ENCODE measurements at regions not wholly inside any gene's neighbourhood (a gene's known extent, or its start where the extent isn't known, plus 50 kb on each side); places are given as distances from the start of the nearest gene placed in this dataset.
A peak's percentile ranks its signal among the peaks of the same experiment; 100 is the strongest.

DNA sequence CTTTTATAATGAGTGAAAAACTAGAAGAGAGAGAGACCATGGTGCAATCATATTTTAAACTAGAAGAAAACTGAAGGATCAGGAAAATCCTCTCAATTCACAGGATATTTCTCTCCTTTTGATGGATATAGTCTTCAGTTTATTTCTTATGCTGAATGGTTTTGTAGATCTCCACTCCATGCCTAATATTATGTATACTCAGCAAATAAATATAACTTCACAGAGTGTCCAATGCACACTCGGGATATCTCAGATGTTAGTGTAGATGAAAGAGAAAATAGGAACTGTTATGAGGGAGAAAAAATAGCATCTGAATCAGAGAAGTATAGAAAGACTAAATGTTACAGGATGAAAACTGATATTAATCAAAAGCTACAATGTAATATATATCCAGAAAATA lies 1324.5 kb upstream of the PIK3C3 start:
- no peak for DNase-seq (ENCODE audit: extremely low read depth in 1 of 11, low read depth in 9 of 11, low spot score in 4 of 11)

DNA sequence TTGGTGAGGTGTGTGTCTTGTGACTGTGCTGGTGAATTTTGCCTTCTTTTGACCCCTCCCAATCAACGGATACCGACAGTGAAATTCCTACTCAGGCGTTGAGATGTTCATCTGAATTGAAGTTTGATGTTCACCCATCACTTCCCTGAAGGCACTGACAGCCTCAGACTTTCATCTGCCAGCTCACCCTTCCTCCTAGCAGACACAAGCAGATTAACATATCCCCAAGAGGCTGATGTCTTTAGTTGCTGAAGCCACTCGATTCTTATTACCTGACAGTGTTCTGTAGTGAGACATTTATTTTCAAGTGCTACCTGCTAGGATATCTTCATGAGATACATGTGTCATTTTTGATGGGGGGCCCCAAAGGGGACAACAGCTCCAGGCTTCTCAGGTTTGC lies 1330.1 kb upstream of the PIK3C3 start:
- no peak for DNase-seq (ENCODE audit: extremely low read depth in 1 of 11, low read depth in 9 of 11, low spot score in 4 of 11)

DNA sequence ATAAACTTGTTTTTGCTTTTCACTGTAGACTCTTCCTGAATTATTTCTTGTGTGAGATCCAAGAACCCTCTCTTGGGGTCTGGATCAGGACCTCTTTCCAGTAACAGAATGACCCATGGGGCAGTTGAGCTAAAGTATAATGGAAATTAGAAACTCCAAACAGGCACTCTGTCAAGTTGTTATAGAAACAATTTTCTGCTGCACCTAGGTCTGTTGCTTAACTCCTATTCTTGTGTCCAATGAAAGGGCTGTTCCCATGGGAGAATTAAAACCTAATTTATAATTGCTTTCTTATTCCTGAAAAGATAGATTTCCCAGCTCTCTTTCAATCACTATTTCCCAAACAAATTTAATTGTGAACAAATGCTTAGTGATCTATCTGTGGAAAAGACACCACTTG lies 1341.3 kb upstream of the PIK3C3 start:
- no peak for DNase-seq (ENCODE audit: extremely low read depth in 1 of 11, low read depth in 9 of 11, low spot score in 4 of 11)

DNA sequence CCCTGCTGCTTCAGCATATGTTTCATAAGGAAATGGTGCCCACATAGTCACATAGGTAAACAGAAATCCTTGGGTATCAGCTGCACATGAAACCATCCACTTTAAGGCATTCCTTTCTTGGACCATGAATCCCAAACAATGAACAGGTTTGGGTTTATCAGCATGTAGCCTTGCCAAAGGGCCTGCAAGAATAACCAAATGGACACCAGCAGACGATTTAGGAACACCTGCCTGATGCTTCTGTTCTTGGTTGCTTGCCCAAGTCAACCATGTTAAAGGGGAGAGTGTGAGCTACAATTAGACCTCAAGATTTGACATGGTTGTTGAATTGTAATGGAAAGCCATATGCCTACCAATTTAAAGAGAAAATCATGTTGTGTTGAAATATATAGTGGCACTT lies 1342.7 kb upstream of the PIK3C3 start:
- no peak for DNase-seq (ENCODE audit: extremely low read depth in 1 of 11, low read depth in 9 of 11, low spot score in 4 of 11)

DNA sequence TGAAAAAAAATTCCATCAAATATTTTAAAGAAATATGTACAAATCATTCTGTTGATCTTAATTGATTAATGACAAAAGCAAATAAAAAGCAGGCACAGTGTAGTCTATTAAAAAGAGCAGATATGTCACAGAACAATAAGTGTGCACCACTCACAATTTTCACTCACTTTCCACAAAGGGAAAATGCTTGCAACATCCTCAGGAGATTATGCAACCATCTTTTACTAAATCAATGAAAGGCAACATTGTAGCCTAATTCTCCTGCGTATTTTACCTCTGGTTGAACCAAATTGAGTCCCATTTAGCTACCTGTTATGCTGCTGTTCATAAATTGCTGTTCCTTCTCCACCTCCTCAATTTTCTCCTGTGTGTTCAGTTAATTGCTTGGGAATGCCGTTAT lies 1346.8 kb upstream of the PIK3C3 start:
- no peak for DNase-seq (ENCODE audit: extremely low read depth in 1 of 11, low read depth in 9 of 11, low spot score in 4 of 11)

DNA sequence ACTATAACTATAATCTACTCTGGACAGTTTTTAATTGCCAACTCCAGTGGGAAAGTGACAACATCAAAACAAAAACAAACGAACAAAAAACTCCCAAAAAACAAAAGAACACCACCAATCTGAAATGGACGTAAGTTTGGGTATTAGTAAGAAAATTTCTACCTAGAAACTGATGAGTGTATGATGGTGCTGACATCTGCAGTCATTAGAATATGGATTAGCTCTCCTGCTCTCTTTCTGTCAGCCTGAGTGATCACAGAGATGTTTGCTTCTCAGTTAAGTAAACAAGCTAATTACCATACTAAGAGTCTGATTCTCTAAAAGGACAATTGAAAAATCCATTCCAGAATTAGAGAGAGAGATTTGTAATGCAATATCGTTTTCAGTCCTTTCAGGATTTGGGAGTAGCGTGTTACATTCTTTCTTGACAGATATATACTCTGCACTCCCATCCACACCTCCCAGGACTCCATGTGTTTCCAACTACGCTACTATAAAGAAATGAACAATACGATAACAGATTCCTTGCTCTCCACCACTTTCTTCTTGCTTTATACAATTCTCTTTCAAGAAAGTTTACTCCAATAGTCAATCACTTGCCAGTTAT lies 1347.4 kb upstream of the PIK3C3 start:
- DNase-seq (ENCODE audit: extremely low read depth in 1 of 11, low read depth in 9 of 11, low spot score in 4 of 11): peak in 2 of 11 donors; percentile 4 to 5

DNA sequence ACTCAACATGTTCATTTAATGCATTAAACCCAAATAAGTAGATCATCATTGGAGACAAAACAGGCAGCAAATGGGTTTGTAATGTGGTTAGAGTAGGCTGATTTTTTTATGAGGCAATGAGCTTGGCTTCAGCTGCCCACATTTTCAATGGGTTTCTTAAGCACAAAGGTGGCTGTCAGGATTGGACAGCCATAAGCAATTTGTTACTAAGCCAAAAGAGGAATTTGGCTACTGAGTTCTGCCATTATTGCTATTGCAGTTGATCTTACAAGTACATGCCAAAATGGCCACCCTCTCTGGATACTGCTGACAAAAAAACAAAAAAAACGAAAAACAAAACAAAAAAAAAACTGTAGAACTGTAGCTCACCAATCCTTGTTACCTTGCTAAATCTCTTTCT lies 1348.0 kb upstream of the PIK3C3 start:
- no peak for DNase-seq (ENCODE audit: extremely low read depth in 1 of 11, low read depth in 9 of 11, low spot score in 4 of 11)

DNA sequence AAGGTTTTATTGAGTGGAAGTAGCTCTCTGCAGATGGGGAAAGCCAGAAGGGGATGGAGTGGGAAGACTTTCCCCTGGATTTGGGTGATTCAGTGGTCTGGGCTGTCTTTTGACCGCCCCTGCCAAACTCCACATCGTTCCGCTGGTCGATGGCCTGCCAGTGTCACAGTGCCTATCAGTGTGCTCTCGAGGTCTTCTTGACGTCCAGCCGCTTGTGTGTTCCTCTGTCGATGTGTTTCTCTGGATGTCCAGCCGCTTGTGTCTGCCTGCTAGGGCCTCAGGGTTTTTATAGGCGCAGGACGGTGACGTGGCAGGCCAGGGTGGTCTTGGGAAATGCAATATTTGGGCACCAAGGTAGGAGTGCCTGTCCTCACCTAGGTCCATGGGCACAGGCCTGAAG lies 1371.4 kb upstream of the PIK3C3 start:
- no peak for DNase-seq (ENCODE audit: extremely low read depth in 1 of 11, low read depth in 9 of 11, low spot score in 4 of 11)

DNA sequence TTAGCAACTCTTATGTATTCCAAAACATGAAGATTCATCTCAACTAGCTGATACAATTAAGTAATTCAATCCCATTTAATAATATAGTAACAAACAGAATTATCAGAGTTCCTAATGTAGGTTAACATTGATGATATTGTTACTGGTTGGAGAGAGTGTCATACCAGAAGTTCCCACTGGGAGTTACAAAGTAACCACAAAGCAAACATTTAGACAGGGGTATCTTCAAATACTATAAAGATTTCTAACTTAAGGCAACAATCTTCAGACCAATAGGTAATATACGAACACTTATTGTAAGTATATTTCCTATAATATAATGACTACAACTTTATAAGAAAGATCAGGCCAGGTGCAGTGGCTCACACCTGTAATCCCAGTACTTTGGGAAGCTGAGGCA lies 1372.9 kb upstream of the PIK3C3 start:
- no peak for DNase-seq (ENCODE audit: extremely low read depth in 1 of 11, low read depth in 9 of 11, low spot score in 4 of 11)

DNA sequence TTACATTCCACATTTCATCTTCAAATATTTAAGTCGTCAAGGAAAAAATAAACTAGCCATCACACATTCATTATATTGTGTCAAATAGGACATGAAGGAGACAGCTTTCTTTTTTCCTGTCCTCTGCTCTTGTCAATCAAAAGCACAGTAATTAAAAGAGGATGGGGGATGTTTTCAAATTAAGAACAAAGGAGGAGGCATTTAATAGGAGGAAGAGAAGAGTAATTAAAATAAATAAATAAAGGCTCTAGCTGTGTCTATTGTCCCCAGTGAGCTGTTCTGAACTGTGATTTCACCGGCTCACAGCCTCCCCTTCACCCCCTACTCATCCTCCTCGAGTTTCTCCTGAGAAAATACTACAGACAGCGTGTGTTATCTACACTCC lies 1377.1 kb upstream of the PIK3C3 start:
- no peak for DNase-seq (ENCODE audit: extremely low read depth in 1 of 11, low read depth in 9 of 11, low spot score in 4 of 11)

DNA sequence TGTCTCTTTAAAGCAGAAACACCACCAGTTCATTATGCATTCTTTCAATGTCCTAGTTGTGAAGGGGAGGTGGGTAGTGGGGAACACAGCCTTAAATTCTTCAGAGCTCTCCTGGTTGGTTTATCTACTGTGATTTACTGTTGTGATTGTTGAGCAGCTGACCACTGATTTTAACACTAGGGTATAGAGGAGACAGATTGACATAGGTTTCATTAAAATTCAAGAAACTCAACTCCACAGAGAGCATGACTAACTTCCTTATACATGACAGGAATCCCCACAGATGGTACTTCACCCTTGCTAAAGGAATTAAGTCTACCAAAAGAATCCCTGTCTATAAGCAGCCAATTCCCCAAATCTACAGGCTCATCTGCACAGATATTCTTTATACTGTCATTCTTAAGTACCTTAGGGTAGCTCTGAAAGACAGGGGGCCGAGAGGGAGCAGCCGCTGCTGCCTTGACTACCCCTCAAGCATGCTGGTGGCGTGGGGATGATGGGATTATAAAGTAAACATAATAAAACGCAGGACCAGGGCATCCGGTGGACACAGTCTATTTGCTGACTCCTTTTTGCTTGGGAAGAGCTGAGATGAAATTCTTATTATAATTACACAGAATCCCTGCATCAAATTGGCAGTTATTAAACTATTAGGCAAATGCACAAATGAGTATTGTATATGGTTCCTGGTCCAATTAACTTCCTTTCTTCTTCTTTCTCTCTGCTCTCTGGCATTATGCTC lies 1377.6 kb upstream of the PIK3C3 start:
- DNase-seq (ENCODE audit: extremely low read depth in 1 of 11, low read depth in 9 of 11, low spot score in 4 of 11): peak in 1 of 11 donors; percentile 4

DNA sequence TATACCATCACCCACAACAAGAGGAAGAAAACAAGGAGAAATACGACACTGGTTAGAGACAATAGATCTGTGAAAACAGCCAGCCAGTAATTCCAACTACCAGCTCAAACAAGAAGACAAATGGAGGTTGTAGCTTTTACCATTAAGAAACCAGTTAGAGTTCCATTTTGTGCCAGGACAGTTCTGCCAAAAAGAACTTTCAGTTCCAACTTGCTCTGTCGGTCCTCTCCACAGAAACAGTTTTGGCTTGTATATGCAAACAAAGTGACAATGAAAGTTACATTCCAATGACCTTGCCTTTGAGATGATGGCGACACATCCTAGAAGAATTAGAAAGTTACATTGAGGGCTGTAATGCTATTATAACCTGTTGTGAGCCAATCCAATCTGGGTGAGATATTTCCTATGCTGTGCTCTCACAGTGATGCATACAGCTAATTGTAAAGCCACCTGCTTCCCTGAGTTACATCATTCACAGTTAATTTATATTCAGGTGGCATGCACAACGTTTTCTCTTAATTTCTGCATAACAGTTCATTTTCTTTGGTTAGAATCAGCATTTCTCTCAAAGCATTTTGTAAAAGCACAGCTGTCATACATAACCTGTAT lies 1378.4 kb upstream of the PIK3C3 start:
- no peak for DNase-seq (ENCODE audit: extremely low read depth in 1 of 11, low read depth in 9 of 11, low spot score in 4 of 11)

DNA sequence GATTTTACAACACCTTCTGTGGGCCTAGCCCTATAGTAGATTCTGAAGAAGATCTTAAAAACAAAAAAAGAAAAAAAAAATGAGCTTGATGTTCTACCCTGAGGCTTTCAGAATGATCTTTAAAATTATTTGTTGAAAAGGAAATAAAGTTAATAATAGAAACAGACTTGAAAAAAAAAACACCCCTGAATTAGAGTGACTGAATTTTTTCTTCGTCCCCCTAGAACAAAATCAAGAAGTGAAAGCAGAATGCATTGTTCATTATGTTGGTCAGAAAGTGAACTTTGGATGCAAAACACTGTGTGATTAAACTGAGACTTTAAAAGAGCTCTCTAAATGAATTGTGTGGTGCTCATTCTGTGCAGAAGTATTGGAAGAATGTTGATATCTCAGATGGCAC lies 1384.4 kb upstream of the PIK3C3 start:
- no peak for DNase-seq (ENCODE audit: extremely low read depth in 1 of 11, low read depth in 9 of 11, low spot score in 4 of 11)

DNA sequence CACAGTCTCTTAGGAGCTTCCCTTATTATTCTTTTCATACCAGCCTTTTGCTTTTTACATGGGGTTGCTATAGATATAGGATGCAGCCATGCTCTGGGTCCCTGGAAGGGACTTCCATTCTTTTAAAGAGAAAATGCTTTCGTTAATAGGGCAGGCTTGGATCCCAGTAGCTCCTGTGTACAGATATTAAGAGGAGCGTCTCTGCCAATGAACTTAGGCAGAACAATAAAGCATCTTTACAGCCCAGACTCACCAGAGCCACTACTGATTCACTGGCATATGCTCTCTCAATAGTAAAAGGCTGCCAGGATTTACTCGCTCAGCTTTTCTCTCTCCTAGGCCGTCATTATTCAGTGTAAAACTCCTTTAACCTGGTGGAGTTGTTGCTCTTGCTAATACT lies 1385.4 kb upstream of the PIK3C3 start:
- DNase-seq (ENCODE audit: extremely low read depth in 1 of 11, low read depth in 9 of 11, low spot score in 4 of 11): no peak

DNA sequence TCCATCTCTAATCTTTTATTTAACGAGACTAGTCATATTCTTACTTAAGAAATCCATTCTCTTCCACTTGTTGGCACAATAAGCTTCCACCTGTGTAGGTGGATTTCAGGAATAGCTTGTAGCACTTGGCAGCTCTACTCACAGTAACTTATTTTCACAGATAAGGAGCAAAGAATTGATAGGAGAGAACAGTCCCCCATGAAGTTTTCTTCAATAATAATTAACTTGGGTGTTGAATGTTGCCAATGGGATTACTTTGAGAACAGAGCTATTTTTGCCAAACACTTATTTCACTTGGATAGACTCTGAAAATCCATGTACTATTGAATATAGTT lies 1388.6 kb upstream of the PIK3C3 start:
- no peak for DNase-seq (ENCODE audit: extremely low read depth in 1 of 11, low read depth in 9 of 11, low spot score in 4 of 11)

DNA sequence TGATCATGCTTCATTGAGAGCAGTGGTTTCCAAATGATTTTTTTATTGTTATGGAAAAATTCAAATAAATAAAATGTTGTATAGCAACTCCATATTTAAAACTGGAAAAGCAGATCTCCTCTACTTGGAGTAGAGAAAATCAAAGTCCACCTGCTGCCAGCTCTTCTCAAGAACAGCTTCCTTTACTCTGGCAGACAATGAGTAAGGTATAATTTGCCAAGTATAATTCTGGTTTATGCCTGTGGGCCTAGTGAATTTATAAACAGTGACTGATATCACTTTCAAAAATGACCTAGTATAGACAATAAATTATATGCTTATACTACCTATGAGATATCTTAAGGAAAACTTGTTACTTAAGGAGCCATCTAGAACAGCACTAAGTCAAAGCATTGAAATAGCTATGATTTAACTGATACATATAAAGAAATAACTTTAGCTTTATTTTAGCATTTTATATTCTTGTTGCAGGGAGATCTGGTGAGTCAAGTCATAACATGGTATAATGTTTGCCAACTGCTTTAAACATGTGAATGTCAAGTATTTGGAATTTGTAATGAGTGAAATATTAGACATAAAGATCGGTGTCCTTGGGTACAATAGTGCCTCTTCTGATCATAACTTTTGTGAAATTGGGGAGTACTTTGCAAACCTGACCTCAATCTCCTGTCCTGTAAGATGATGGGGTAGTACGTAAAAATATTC lies 1389.1 kb upstream of the PIK3C3 start:
- DNase-seq (ENCODE audit: extremely low read depth in 1 of 11, low read depth in 9 of 11, low spot score in 4 of 11): no peak

DNA sequence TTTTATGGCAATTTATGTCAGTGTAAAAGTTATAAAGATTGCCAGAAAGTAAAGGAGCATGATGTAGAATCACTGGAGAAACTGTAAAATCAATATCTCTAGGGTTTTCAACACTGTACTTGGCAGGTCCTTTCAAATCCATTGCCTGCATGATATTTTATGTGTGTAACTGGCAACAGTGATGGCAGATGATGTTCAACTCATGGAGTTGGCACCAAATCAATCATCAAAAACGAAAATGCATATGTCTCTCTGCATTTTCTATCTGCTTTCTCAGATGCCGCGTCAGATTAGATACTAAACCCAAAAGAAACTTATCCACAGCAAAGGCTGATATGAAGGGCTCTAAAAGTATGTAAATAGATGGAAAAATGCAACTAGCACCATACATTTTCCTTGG lies 1395.5 kb upstream of the PIK3C3 start:
- no peak for DNase-seq (ENCODE audit: extremely low read depth in 1 of 11, low read depth in 9 of 11, low spot score in 4 of 11)

DNA sequence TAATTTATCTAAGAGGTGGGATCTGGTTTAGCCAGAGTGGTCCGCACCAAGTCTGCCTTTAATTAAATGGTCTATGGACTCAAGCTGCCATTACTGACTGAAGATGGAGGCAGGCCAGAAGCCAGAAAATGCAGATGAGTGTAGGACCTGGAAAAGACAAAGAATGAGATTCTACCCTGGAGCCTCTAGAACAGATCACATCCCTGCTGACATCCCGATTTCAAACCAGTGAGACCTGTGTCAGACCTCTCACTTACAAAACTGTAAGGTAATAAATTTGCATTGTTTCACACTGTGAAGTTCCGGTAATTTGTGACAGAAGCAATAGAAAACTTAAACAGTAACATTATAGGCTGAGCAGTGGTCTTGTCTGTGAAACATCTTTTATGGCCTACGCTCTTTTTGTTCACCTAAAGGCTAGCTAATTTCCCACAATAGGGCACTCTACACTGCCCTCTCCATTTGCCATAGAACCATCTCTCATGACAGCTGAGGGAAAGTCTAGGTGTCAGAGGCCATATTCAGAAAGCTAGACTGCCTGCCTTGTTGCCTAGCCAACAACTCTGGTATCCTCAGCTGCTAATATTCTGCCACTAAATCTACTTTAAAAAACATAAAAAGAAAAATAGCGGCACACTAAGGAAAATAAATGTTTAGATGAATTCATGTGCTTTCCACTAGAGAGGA lies 1396.2 kb upstream of the PIK3C3 start:
- DNase-seq (ENCODE audit: extremely low read depth in 1 of 11, low read depth in 9 of 11, low spot score in 4 of 11): no peak

DNA sequence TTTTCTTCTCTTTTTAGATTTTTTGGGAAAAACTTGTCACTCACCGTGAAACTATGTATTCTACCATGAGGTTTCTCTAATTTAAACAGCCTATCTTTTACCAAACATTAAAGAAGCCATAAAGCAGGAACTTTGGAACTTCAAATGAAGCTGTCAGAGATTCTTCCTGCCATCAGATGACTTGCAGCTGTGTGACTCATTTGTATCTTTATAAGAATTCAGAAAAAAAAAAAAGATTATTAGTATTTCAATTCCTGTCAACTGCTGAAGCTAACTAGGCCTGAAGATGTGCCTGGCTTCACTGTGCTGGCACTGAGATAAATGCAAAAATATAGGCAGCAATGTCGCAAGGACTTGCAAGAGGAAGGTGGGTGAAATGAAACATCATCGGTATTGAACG lies 1399.1 kb upstream of the PIK3C3 start:
- peak in 1 of 11 donors; percentile 5 for DNase-seq (ENCODE audit: extremely low read depth in 1 of 11, low read depth in 9 of 11, low spot score in 4 of 11)

DNA sequence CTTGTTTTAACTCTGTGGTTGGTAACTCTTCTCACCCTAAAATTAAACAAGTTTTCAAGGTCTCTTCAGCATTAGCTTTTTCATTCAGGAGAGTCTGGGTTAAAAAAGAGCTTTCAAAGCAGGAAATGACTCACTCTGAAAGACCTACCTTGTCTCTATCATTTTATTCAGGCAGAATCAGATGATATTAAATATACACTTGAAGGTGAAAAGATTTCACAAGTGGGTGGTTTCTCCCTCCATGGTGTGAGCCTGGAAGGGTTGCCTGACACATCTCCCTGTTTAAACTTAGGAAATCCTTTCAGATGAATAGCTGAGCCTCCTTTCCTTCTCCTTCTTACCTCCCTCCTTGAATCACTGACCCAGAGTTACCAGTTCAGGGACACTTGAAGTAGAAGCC lies 1402.0 kb upstream of the PIK3C3 start:
- DNase-seq (ENCODE audit: extremely low read depth in 1 of 11, low read depth in 9 of 11, low spot score in 4 of 11): no peak
